Keratinocyte (primary cell): ENCODE measurements at regions not wholly inside any gene's neighbourhood (a gene's known extent, or its start where the extent isn't known, plus 50 kb on each side); places are given as distances from the start of the nearest gene placed in this dataset.

Experiments used
- DNase-seq: peaks from one replicate; pipeline ENCODE4 v3.0.0-alpha.2; 2011; ENCODE audit warnings: low read depth, missing footprints, low spot score
- FAIRE-seq: peaks from 2 replicates; lab custom pipeline; 2011; peaks lifted over from hg19 to GRCh38; lab: Jason Lieb, UNC
- H2AFZ ChIP-seq: 2 replicates; pipeline ENCODE4 v1.6.0; 2012; ENCODE audit warnings: low read length, control low read depth, inconsistent platforms; ENCODE audit not compliant: control insufficient read depth
- H3K27ac ChIP-seq: 2 replicates; pipeline ENCODE4 v1.5.1; 2011; ENCODE audit warnings: low read length; ENCODE audit not compliant: control insufficient read depth, insufficient read depth
- H3K27me3 ChIP-seq: 3 replicates; pipeline ENCODE4 v1.6.0; 2011; ENCODE audit warnings: low read length; ENCODE audit not compliant: control insufficient read depth, insufficient read depth; ENCODE audit errors: extremely low read depth
- H3K36me3 ChIP-seq, 2 experiments: 2 replicates in 1 of 2; 3 replicates in 1 of 2; pipeline ENCODE4 v1.5.1; 2011; ENCODE audit warnings: low read length in 2 of 2, mild to moderate bottlenecking in 1 of 2; ENCODE audit not compliant: control insufficient read depth in 2 of 2, insufficient read depth in 2 of 2; ENCODE audit errors: extremely low read depth in 1 of 2
- H3K4me1 ChIP-seq: 3 replicates; pipeline ENCODE4 v1.5.1; 2011; ENCODE audit warnings: low read length; ENCODE audit not compliant: control insufficient read depth, insufficient read depth; ENCODE audit errors: extremely low read depth
- H3K4me2 ChIP-seq: 3 replicates; pipeline ENCODE4 v1.6.0; 2011; ENCODE audit warnings: low read depth, low read length; ENCODE audit not compliant: control insufficient read depth, insufficient read depth; ENCODE audit errors: extremely low read depth
- H3K4me3 ChIP-seq, 3 experiments: fragments of 200-600 bp in 1 of 3; sonication (generic) in 1 of 3; 2 replicates in 2 of 3; 3 replicates in 1 of 3; pipeline ENCODE4 v1.5.1; 2011 to 2016; ENCODE audit warnings: low read length in 3 of 3, mild to moderate bottlenecking in 3 of 3, control low read depth in 2 of 3, inconsistent platforms in 1 of 3, low read depth in 1 of 3, mixed read lengths in 1 of 3, mixed run types in 1 of 3, moderate library complexity in 1 of 3; ENCODE audit not compliant: control insufficient read depth in 2 of 3, insufficient read depth in 2 of 3; ENCODE audit errors: extremely low read depth in 1 of 3
- H3K79me2 ChIP-seq: 2 replicates; pipeline ENCODE4 v1.6.0; 2012; ENCODE audit warnings: low read length; ENCODE audit not compliant: control insufficient read depth, insufficient read depth
- H3K9ac ChIP-seq: 3 replicates; pipeline ENCODE4 v1.6.0; 2011; ENCODE audit warnings: low read length; ENCODE audit not compliant: control insufficient read depth, insufficient read depth; ENCODE audit errors: extremely low read depth
- H3K9me1 ChIP-seq: 3 replicates; pipeline ENCODE4 v1.6.0; 2011; ENCODE audit warnings: low read length; ENCODE audit not compliant: control insufficient read depth, insufficient read depth; ENCODE audit errors: extremely low read depth
- H3K9me3 ChIP-seq: 2 replicates; pipeline ENCODE4 v1.5.1; 2012; ENCODE audit warnings: low read depth, low read length; ENCODE audit not compliant: control insufficient read depth
- H4K20me1 ChIP-seq: 3 replicates; pipeline ENCODE4 v1.6.0; 2011; ENCODE audit warnings: low read length; ENCODE audit not compliant: control insufficient read depth, insufficient read depth; ENCODE audit errors: extremely low read depth
- CTCF ChIP-seq, 3 experiments: IDR thresholded peaks in 1 of 3; conservative IDR thresholded peaks in 1 of 3; optimal IDR thresholded peaks in 1 of 3; 2 replicates in 2 of 3; 3 replicates in 1 of 3; pipeline versions ENCODE3 to v1.5.1; 2011; ENCODE audit warnings: low read length in 3 of 3, mild to moderate bottlenecking in 3 of 3, moderate library complexity in 2 of 3, control low read depth in 1 of 3, inconsistent platforms in 1 of 3; ENCODE audit not compliant: insufficient read depth in 2 of 3; ENCODE audit errors: extremely low read depth in 1 of 3
- EZH2 ChIP-seq: IDR thresholded peaks from one replicate; pipeline ENCODE4 v1.6.1; 2012; ENCODE audit warnings: inconsistent platforms, mild to moderate bottlenecking, low read length, moderate library complexity
- dilution Hi-C: fragments of 300-500 bp; cut with MboI; formaldehyde crosslinking; loops from one replicate; pipeline ENCODE4 v1.7.0; 2020; ENCODE audit warnings: low sequenced_read_pairs; ENCODE audit not compliant: extremely low pct_ligation_motif_present

GRCh38 chr12:13596714-13597113 lies 384.7 kb downstream of the GRIN2B start:
- Histone ChIP-seq H2AFZ (no peak overlapping the region), H3K9me1 (no peaks in the 10 kb centered on the region), H3K4me2 (no peak overlapping the region), H3K9ac (no peak overlapping the region), H3K36me3 (no peaks in the 10 kb centered on the region), H3K27ac (no peak overlapping the region), H3K4me3 (no peak overlapping the region), H4K20me1 (no peaks in the 10 kb centered on the region), H3K27me3 (no peaks in the 10 kb centered on the region), H3K4me1 (no peaks in the 10 kb centered on the region), H3K9me3 (no peaks in the 10 kb centered on the region), H3K79me2 (no peaks in the 10 kb centered on the region)
- dilution Hi-C loops: no loop called here
- DNase-seq (no peak), FAIRE-seq (no peak)
- no peak for TF ChIP-seq EZH2
- no peak for TF ChIP-seq CTCF (optimal IDR thresholded peaks at IDR 0.05 in 1 of 3, IDR thresholded peaks at IDR 0.05 in 1 of 3, conservative IDR thresholded peaks at IDR 0.05 in 1 of 3; ENCODE audit: extremely low read depth in 1 of 3, insufficient read depth in 2 of 3, low read length in 3 of 3)

- H3K79me2 ChIP-seq: no peaks in the 10 kb centered on the region
- no peaks in the 10 kb centered on the region for H4K20me1 ChIP-seq
- DNase-seq (no peak), FAIRE-seq (no peak)
- H3K9me1 ChIP-seq: no peaks in the 10 kb centered on the region
- H3K36me3 ChIP-seq: no peaks in the 10 kb centered on the region
- no peaks in the 10 kb centered on the region for H3K4me1 ChIP-seq
- no peak overlapping the region for H3K4me2 ChIP-seq
- H3K27ac ChIP-seq: no peak overlapping the region
- no peak overlapping the region for H3K4me3 ChIP-seq
- H3K9me3 ChIP-seq: no peaks in the 10 kb centered on the region
- H3K27me3 ChIP-seq: no peaks in the 10 kb centered on the region
- dilution Hi-C loops: no loop called here
- no peak for TF ChIP-seq EZH2
- no peak for TF ChIP-seq CTCF (optimal IDR thresholded peaks at IDR 0.05 in 1 of 3, IDR thresholded peaks at IDR 0.05 in 1 of 3, conservative IDR thresholded peaks at IDR 0.05 in 1 of 3; ENCODE audit: extremely low read depth in 1 of 3, insufficient read depth in 2 of 3, low read length in 3 of 3)
- H3K9ac ChIP-seq: no peak overlapping the region
- H2AFZ ChIP-seq: no peak overlapping the region
These were observed 385.6 kb downstream of the GRIN2B start for GRCh38 chr12:13595536-13596443.
